H9 (cell line): ENCODE measurements at regions not wholly inside any gene's neighbourhood (a gene's known extent, or its start where the extent isn't known, plus 50 kb on each side); places are given as distances from the start of the nearest gene placed in this dataset.

Experiments used
- DNase-seq: peaks from one replicate; pipeline ENCODE4 v3.0.0-alpha.2; 2017
- H2AFZ ChIP-seq: one replicate; pipeline ENCODE4 v1.6.1; 2013; ENCODE audit warnings: mild to moderate bottlenecking, low read length, control low read depth, moderate library complexity
- H2AK5ac ChIP-seq: 2 replicates; pipeline ENCODE4 v1.6.1; 2013; ENCODE audit warnings: low read length, control low read depth, mixed read lengths; ENCODE audit not compliant: insufficient read length
- H2BK120ac ChIP-seq: one replicate; pipeline ENCODE4 v1.6.1; 2013; ENCODE audit warnings: low read depth, mild to moderate bottlenecking, low read length, control low read depth, inconsistent platforms; ENCODE audit not compliant: poor library complexity, severe bottlenecking
- H2BK12ac ChIP-seq: 2 replicates; pipeline ENCODE4 v1.6.1; 2013; ENCODE audit warnings: low read length, control low read depth, mixed read lengths, low read depth; ENCODE audit not compliant: insufficient read length
- H2BK15ac ChIP-seq: 2 replicates; pipeline ENCODE4 v1.6.1; 2013; ENCODE audit warnings: low read depth, low read length, control low read depth
- H2BK20ac ChIP-seq: one replicate; pipeline ENCODE4 v1.6.1; 2013; ENCODE audit warnings: low read depth, mild to moderate bottlenecking, low read length, control low read depth, inconsistent platforms; ENCODE audit not compliant: poor library complexity, severe bottlenecking
- H2BK5ac ChIP-seq: 2 replicates; pipeline ENCODE4 v1.6.1; 2013; ENCODE audit warnings: low read length, control low read depth, mixed read lengths; ENCODE audit not compliant: insufficient read length
- H3K14ac ChIP-seq: 2 replicates; pipeline ENCODE4 v1.6.1; 2013; ENCODE audit warnings: low read length, control low read depth; ENCODE audit not compliant: insufficient read depth
- H3K18ac ChIP-seq: 2 replicates; pipeline ENCODE4 v1.6.1; 2013; ENCODE audit warnings: low read depth, mild to moderate bottlenecking, mixed read lengths, low read length, control low read depth; ENCODE audit not compliant: insufficient read length
- H3K23ac ChIP-seq: 2 replicates; pipeline ENCODE4 v1.6.1; 2013; ENCODE audit warnings: low read length, control low read depth, mixed read lengths, low read depth; ENCODE audit not compliant: insufficient read length
- H3K23me2 ChIP-seq: 2 replicates; pipeline ENCODE4 v1.6.1; 2013; ENCODE audit warnings: low read depth, mild to moderate bottlenecking, mixed read lengths, low read length, control low read depth; ENCODE audit not compliant: insufficient read length, poor library complexity, severe bottlenecking
- H3K27ac ChIP-seq: 2 replicates; pipeline ENCODE4 v1.5.1; 2013; ENCODE audit warnings: low read length, control low read depth, mixed read lengths, low read depth; ENCODE audit not compliant: insufficient read length
- H3K27me3 ChIP-seq: 2 replicates; pipeline ENCODE4 v1.6.1; 2013; ENCODE audit warnings: low read length, control low read depth, inconsistent platforms; ENCODE audit not compliant: insufficient read depth
- H3K4ac ChIP-seq: 2 replicates; pipeline ENCODE4 v1.6.1; 2013; ENCODE audit warnings: low read depth, mild to moderate bottlenecking, control low read depth, inconsistent platforms, low read length, moderate library complexity
- H3K4me1 ChIP-seq: 2 replicates; pipeline ENCODE4 v1.6.1; 2013; ENCODE audit warnings: low read length, control low read depth, inconsistent platforms; ENCODE audit not compliant: insufficient read depth
- H3K4me2 ChIP-seq: 2 replicates; pipeline ENCODE4 v1.6.1; 2013; ENCODE audit warnings: low read length, control low read depth, mixed read lengths; ENCODE audit not compliant: insufficient read length, insufficient read depth
- H3K56ac ChIP-seq: 2 replicates; pipeline ENCODE4 v1.6.1; 2013; ENCODE audit warnings: low read depth, mild to moderate bottlenecking, mixed read lengths, low read length, control low read depth; ENCODE audit not compliant: insufficient read length
- H3K79me1 ChIP-seq: 2 replicates; pipeline ENCODE4 v1.6.1; 2013; ENCODE audit warnings: low read depth, mild to moderate bottlenecking, moderate library complexity, low read length, control low read depth, inconsistent platforms; ENCODE audit not compliant: insufficient read depth, poor library complexity, severe bottlenecking
- H3K79me2 ChIP-seq: 2 replicates; pipeline ENCODE4 v1.6.1; 2013; ENCODE audit warnings: low read length, control low read depth, inconsistent platforms; ENCODE audit not compliant: insufficient read depth
- H3K9ac ChIP-seq: 2 replicates; pipeline ENCODE4 v1.6.1; 2013; ENCODE audit warnings: low read length, control low read depth, mixed read lengths; ENCODE audit not compliant: insufficient read length; ENCODE audit errors: extremely low read depth
- H3K9me3 ChIP-seq: one replicate; pipeline ENCODE4 v1.6.1; 2013; ENCODE audit warnings: low read depth, low read length, inconsistent platforms; ENCODE audit not compliant: control insufficient read depth
- H3T11ph ChIP-seq: one replicate; pipeline ENCODE4 v1.6.1; 2013; ENCODE audit warnings: mild to moderate bottlenecking, low read length, control low read depth, inconsistent platforms
- H4K20me1 ChIP-seq: one replicate; pipeline ENCODE4 v1.6.1; 2013; ENCODE audit not compliant: control insufficient read depth, insufficient read length, insufficient read depth
- H4K5ac ChIP-seq: 2 replicates; pipeline ENCODE4 v1.6.1; 2013; ENCODE audit warnings: low read depth, mild to moderate bottlenecking, mixed read lengths, low read length, control low read depth; ENCODE audit not compliant: insufficient read length
- H4K8ac ChIP-seq: replicated peaks from 2 replicates; pipeline ENCODE4 v1.6.1; 2013; ENCODE audit warnings: low read length, control low read depth, mixed read lengths, low read depth; ENCODE audit not compliant: insufficient read length
- H4K91ac ChIP-seq: 2 replicates; pipeline ENCODE4 v1.6.1; 2013; ENCODE audit warnings: low read depth, mild to moderate bottlenecking, moderate library complexity, mixed read lengths, low read length, control low read depth; ENCODE audit not compliant: insufficient read length
- H3K27ac Mint-ChIP-seq, 3 experiments: 2 replicates in 2 of 3; 3 replicates in 1 of 3; pipeline ENCODE4 v1.8.0; 2020 to 2021; ENCODE audit warnings: mixed read lengths in 3 of 3, mild to moderate bottlenecking in 1 of 3, moderate library complexity in 1 of 3
- H3K27me3 Mint-ChIP-seq: 2 replicates; pipeline ENCODE4 v1.8.0; 2021; ENCODE audit warnings: low read depth, mild to moderate bottlenecking, moderate library complexity, mixed read lengths
- H3K36me3 Mint-ChIP-seq, 3 experiments: 2 replicates in 2 of 3; 3 replicates in 1 of 3; pipeline ENCODE4 v1.8.0; 2020 to 2021; ENCODE audit warnings: low read depth in 3 of 3, mixed read lengths in 3 of 3; ENCODE audit not compliant: insufficient read depth in 1 of 3
- H3K4me1 Mint-ChIP-seq, 2 experiments: 2 replicates each; pipeline ENCODE4 v1.8.0; 2020; ENCODE audit warnings: mixed read lengths in 2 of 2
- H3K4me3 Mint-ChIP-seq, 2 experiments: 2 replicates in 1 of 2; 3 replicates in 1 of 2; pipeline ENCODE4 v1.8.0; 2020 to 2021; ENCODE audit warnings: mild to moderate bottlenecking in 2 of 2, mixed read lengths in 2 of 2, moderate library complexity in 1 of 2
- H3K9me3 Mint-ChIP-seq, 2 experiments: 2 replicates in 1 of 2; 3 replicates in 1 of 2; pipeline ENCODE4 v1.8.0; 2020; ENCODE audit warnings: mild to moderate bottlenecking in 2 of 2, mixed read lengths in 2 of 2, moderate library complexity in 1 of 2
- CTCF ChIP-seq: fragments of 200-600 bp; sonication (generic); conservative IDR thresholded peaks from 3 replicates; pipeline ENCODE4 v1.8.0; 2021; ENCODE audit warnings: antibody characterized with exemption, mild to moderate bottlenecking

GRCh38 chr14:82889701-82890100, 1356.0 kb upstream of the SEL1L start:
- Histone ChIP-seq H3K23ac (no peak overlapping the region), H3K79me1 (no peaks in the 10 kb centered on the region), H3K9me3 (no peaks in the 10 kb centered on the region), H3K56ac (no peak overlapping the region), H3K4me1 (no peaks in the 10 kb centered on the region), H2BK5ac (no peak overlapping the region), H3K79me2 (no peaks in the 10 kb centered on the region), H2AK5ac (no peak overlapping the region), H3T11ph (no peak overlapping the region), H2BK15ac (no peak overlapping the region), H4K5ac (no peak overlapping the region), H2AFZ (no peak overlapping the region), H3K23me2 (no peaks in the 10 kb centered on the region), H2BK12ac (no peak overlapping the region), H4K91ac (no peak overlapping the region), H3K27me3 (no peaks in the 10 kb centered on the region), H3K4me2 (no peak overlapping the region), H3K9ac (no peak overlapping the region), H3K18ac (no peak overlapping the region), H3K27ac (no peak overlapping the region), H3K4ac (no peak overlapping the region), H4K20me1 (no peaks in the 10 kb centered on the region), H2BK120ac (no peak overlapping the region), H3K14ac (no peak overlapping the region), H2BK20ac (no peak overlapping the region), H4K8ac (no peak overlapping the region)
- Mint-ChIP-seq H3K9me3 (no peaks in the 10 kb centered on the region; a peak in 2 of 5 replicates), H3K4me3 (no peak overlapping the region), H3K27ac (no peak overlapping the region), H3K27me3 (no peaks in the 10 kb centered on the region), H3K4me1 (no peaks in the 10 kb centered on the region), H3K36me3 (no peaks in the 10 kb centered on the region)
- no peak for TF ChIP-seq CTCF
- no peak for DNase-seq
